Central memory CD8-positive, alpha-beta T cell (primary cell): ENCODE measurements at regions not wholly inside any gene's neighbourhood (a gene's known extent, or its start where the extent isn't known, plus 50 kb on each side); places are given as distances from the start of the nearest gene placed in this dataset.
"Not testable (repeated sequence)": the region's sequence is repeated elsewhere in the genome, so short reads cannot be mapped to it uniquely, and the experiment has no call there.

ENCODE experiments used
- ATAC-seq: fragments of 150-1000 bp; cut with Tn5 transposase; replicated peaks from 2 replicates; pipeline ENCODE4 v1.10.0; 2022; ENCODE audit warnings: mild to moderate bottlenecking, moderate FRiP score, moderate number of reproducible peaks; ENCODE audit not compliant: poor library complexity, severe bottlenecking; ENCODE audit errors: extremely low read depth
- DNase-seq, 2 donors: peaks; one replicate each; pipeline ENCODE4 v3.0.0; 2021; ENCODE audit warnings: low spot score in 2 of 2
- H3K27ac Mint-ChIP-seq: one replicate; pipeline ENCODE4 v1.8.0; 2022; ENCODE audit warnings: low read depth, mild to moderate bottlenecking, moderate library complexity, mixed read lengths
- H3K27me3 Mint-ChIP-seq: one replicate; pipeline ENCODE4 v1.8.0; 2022; ENCODE audit warnings: mixed read lengths
- H3K36me3 Mint-ChIP-seq: one replicate; pipeline ENCODE4 v1.8.0; 2022; ENCODE audit warnings: mild to moderate bottlenecking, moderate library complexity, mixed read lengths; ENCODE audit not compliant: insufficient read depth
- H3K4me1 Mint-ChIP-seq: one replicate; pipeline ENCODE4 v1.8.0; 2022; ENCODE audit warnings: mixed read lengths
- H3K4me3 Mint-ChIP-seq: one replicate; pipeline ENCODE4 v1.8.0; 2022; ENCODE audit warnings: mild to moderate bottlenecking, moderate library complexity, mixed read lengths
- H3K9me3 Mint-ChIP-seq: one replicate; pipeline ENCODE4 v1.8.0; 2022; ENCODE audit warnings: mixed read lengths

DNA sequence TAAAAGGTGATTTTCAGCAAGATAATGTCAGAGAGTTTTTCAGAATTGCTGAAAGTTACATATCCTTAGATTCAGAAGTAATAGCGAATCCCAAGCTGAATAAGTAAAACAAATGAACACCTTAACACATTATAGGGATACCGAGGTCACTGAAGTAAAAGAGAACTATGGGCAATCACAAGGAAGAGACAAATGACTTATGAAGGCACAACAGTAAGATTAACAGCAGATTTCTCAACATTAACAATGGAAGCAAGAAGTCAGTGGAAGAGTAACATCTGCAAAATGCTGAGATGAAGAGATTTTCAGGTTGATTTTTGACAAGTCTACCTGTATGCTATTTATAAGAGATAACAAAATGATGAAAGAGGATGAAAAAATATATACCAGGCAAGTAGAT, 86.1 kb upstream of the EZR start:
- H3K4me3 Mint-ChIP-seq = no peak overlapping the region
- no peaks in the 10 kb centered on the region for H3K27me3 Mint-ChIP-seq
- ATAC-seq (no peak), DNase-seq (no peak)
- peaks cover 6% of the 10 kb centered on the region for H3K4me1 Mint-ChIP-seq
- peaks cover 17% of the 10 kb centered on the region for H3K9me3 Mint-ChIP-seq
- peaks cover 2% of the 10 kb centered on the region for H3K36me3 Mint-ChIP-seq
- H3K27ac Mint-ChIP-seq = no peak overlapping the region

DNA sequence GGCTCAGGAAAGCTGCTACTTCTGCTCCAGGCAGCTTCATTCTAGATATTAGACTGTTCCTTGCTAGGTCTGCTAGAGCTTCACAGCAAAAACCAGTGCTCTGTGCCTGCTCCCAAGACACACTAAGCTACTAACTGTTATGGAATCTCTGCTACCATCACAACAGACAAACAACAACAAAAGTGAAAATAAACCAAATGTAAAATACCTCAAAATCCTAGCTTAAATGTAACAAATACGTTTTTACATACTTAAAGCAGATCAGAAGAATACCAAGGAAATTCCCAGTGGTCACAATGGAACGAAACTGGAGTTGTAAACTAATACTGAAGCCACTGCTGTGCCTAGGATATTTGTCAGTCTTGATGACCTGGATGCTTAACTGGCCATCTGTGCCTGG, 84.6 kb upstream of the EZR start:
- no peak overlapping the region for H3K27ac Mint-ChIP-seq
- no peak overlapping the region for H3K4me3 Mint-ChIP-seq
- ATAC-seq (no peak), DNase-seq (no peak)
- no peaks in the 10 kb centered on the region for H3K27me3 Mint-ChIP-seq
- peaks cover 17% of the 10 kb centered on the region for H3K9me3 Mint-ChIP-seq
- no peaks in the 10 kb centered on the region for H3K4me1 Mint-ChIP-seq
- H3K36me3 Mint-ChIP-seq = peaks cover 2% of the 10 kb centered on the region

DNA sequence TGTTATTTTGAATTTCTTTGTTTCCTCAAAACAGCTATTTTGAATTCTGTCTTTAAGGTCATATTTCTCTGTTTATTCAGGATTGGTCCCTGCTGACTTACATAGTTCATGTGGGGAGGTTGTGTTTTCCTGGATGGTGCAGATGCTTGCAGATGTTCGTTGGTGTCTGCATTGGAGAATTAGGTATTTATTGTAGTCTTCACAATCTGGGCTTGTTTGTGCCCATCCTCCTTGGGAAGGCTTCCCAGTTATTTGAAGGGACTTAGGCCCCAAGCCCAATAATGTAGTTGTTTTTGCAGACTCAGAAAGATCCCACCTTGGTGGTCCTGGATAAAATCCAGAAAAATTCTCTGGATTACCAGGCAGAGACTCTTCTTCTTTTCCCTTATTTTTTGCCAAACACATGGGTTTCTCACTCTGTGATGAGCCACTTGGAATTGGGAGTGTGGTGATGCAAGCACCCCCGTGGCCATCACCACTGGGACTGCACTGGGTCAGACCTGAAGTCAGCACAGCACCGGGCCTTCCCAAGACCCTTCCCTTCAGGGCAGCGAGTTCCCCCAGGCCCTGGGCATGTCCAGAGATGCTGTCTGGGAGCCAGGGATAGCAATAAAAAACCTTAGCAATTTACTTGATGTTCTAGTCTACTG, 81.6 kb upstream of the EZR start:
- H3K27ac Mint-ChIP-seq = no peak overlapping the region
- no peaks in the 10 kb centered on the region for H3K27me3 Mint-ChIP-seq
- ATAC-seq = no peak
- DNase-seq = no peak
- peaks cover 2% of the 10 kb centered on the region for H3K36me3 Mint-ChIP-seq
- H3K4me3 Mint-ChIP-seq = no peak overlapping the region
- H3K9me3 Mint-ChIP-seq = peaks cover 11% of the 10 kb centered on the region
- H3K4me1 Mint-ChIP-seq = no peaks in the 10 kb centered on the region

DNA sequence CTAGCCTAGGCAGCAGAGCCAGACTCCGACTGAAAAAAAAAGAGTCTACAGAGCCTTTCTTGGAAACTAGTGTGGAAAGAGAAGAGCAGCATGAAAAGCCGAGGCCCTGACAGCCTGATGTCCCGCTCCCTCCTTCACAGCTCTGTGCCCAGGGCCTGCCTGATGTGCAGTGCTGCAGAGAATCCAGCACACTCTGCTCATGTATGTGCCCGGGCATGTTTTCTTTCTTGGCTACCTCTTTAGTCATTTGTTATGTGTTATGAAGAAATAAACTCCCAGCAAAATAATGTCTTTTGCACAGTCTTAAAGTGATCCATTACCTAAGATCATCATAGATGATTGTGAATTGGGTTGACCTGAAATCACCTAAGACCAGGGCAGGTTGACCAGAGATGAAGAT, 78.1 kb upstream of the EZR start:
- no peaks in the 10 kb centered on the region for H3K9me3 Mint-ChIP-seq
- no peak overlapping the region for H3K4me3 Mint-ChIP-seq
- no peak overlapping the region for H3K27ac Mint-ChIP-seq
- DNase-seq (no peak), ATAC-seq (no peak)
- H3K4me1 Mint-ChIP-seq = no peaks in the 10 kb centered on the region
- no peaks in the 10 kb centered on the region for H3K36me3 Mint-ChIP-seq
- no peaks in the 10 kb centered on the region for H3K27me3 Mint-ChIP-seq

DNA sequence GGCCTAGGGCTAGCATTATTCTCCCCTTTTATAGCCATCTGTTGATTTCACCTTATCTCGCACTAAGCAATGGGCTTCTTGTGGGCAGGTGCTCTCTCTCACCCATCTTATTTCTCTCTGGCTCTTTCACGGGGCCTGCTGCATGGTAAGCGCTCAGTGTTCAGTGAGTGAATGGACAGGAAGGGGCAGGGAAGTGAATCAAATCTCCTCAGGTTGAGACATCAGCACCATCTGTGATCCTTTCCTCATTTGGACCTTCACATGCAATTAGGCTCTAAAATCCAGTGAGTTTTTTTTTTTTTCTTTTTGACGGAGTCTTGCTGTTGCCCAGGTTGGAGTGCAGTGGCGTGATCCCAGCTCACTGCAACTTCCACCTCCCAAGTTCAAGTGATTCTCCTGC, 76.5 kb upstream of the EZR start:
- no peaks in the 10 kb centered on the region for H3K36me3 Mint-ChIP-seq
- no peak overlapping the region for H3K27ac Mint-ChIP-seq
- H3K27me3 Mint-ChIP-seq = no peaks in the 10 kb centered on the region
- H3K9me3 Mint-ChIP-seq = no peaks in the 10 kb centered on the region
- no peaks in the 10 kb centered on the region for H3K4me1 Mint-ChIP-seq
- DNase-seq = no peak
- no peak overlapping the region for H3K4me3 Mint-ChIP-seq
- ATAC-seq = no peak

DNA sequence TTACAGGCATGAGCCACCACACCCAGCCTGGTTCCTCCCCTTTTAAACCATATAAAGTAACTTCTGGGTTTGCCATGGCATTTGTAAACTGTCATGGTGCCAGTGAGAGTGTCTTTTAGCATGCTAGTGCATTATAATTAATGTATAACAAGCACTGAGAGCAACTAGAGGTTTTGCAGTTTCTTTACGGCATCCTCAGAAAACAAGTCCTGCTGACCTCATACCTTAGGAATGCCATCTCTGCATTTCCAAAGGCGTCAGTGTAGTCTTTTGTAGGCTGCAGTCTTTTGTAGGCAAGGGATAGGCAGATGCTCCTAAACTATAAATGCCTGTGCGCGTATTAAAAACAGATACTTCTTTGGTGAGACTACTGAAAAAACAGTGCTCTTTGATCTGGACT, 75.0 kb upstream of the EZR start:
- no peak for DNase-seq

DNA sequence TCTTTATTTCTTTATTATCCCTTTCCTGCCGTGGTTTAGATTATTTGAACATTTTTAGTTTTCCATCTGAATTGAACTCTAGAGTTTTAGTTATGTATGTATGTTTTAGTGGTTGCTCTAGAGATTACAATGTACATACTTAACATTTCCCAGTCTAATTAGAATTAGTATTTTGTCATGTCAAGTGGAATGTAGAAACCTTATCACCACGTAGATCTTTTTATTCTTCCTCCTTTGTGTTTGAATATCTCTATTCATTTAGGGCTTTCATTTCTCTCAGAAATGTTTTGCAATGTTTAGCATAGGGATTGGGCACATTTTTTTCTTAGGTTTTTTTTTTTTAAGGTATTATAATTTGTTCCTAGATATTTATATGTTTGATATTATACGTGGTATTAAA, 73.1 kb upstream of the EZR start:
- no peaks in the 10 kb centered on the region for H3K36me3 Mint-ChIP-seq

More for the DNA sequence above, 75.0 kb upstream of the EZR start:
- no peaks in the 10 kb centered on the region for H3K36me3 Mint-ChIP-seq
- no peak for ATAC-seq
- H3K27ac Mint-ChIP-seq = no peak overlapping the region
- no peak overlapping the region for H3K4me3 Mint-ChIP-seq
- H3K4me1 Mint-ChIP-seq = no peaks in the 10 kb centered on the region
- no peaks in the 10 kb centered on the region for H3K27me3 Mint-ChIP-seq
- H3K9me3 Mint-ChIP-seq = no peaks in the 10 kb centered on the region

DNA sequence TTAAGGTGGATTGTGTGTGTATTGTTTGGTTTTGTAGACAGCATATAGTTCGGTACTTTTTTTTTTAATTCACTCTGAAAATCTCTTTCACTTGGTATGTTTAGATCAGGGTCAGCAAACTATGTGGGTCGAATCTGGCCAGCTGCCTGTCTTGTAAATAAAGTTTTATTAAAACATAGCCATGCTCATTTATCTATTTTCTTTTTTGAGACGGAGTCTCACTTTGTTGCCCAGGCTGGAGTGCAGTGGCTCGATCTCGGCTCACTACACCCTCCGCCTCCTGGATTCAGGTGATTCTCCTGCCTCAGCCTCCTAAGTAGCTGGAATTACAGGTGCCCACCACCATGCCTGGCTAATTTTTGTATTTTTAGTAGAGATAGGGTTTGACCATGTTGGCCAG, 72.4 kb upstream of the EZR start:
- H3K27ac Mint-ChIP-seq, DNase-seq, ATAC-seq, H3K9me3 Mint-ChIP-seq, H3K27me3 Mint-ChIP-seq, H3K4me3 Mint-ChIP-seq, H3K36me3 Mint-ChIP-seq, H3K4me1 Mint-ChIP-seq: not testable (repeated sequence)

More for the DNA sequence above, 73.1 kb upstream of the EZR start:
- Mint-ChIP-seq H3K9me3 (no peaks in the 10 kb centered on the region), H3K4me1 (no peaks in the 10 kb centered on the region), H3K4me3 (no peak overlapping the region), H3K27me3 (no peaks in the 10 kb centered on the region), H3K27ac (no peak overlapping the region)
- DNase-seq (no peak), ATAC-seq (no peak)

DNA sequence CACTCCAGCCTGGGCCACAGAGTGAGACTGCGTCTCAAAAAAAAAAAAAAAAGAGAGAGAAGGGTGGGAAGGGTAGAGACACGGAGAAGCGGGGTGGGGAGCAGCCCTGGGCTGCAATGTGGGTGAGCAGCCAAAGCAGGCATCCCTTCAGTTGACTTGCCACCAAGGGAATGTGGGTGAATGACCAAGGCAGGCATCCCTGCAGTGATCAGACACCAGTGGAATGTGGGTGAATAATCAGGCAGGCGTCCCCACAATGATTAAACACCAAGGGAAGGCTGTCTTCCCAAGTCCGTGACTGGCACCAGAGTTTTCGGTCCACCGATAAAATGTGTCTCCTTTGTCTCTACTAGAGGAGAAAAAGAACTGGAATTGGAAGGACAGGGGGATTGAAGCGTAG, 69.0 kb upstream of the EZR start:
- not testable (repeated sequence) for ATAC-seq, DNase-seq, H3K36me3 Mint-ChIP-seq, H3K4me1 Mint-ChIP-seq, H3K4me3 Mint-ChIP-seq, H3K9me3 Mint-ChIP-seq, H3K27me3 Mint-ChIP-seq
- peak overlapping the region; percentile 41 for H3K27ac Mint-ChIP-seq

DNA sequence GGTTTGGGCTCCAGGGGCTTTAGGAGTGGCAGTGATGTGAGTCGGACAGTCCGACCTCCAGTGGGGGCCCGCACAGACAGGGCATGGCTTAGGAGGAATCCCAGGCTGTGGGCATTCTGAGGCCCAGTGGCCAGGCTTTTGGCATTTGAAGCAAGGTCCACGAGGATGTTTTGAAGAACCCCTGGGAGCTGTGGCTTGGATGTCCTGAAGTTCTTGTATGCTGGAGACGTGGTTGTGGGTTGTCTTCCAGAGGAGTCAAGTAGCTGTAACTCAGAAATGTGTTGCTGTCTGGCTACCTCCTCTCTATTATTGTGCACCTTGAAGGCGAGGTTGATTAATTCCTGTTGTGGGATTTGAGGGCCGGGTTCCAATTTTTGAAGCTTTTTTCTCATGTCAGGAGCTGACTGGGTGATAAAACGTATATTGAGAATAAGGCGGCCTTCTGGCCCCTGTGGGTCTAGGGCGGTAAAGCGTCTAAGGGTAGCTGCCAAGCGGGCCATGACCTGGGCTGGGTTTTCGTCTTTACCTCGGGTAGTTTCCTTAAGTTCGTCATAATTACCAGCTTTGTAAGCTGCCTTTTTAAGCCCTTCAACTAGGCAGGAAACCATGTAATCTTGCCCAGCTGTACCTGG, 67.3 kb upstream of the EZR start:
- not testable (repeated sequence) for H3K4me1 Mint-ChIP-seq, H3K4me3 Mint-ChIP-seq, ATAC-seq, H3K27me3 Mint-ChIP-seq, H3K27ac Mint-ChIP-seq, H3K9me3 Mint-ChIP-seq, DNase-seq, H3K36me3 Mint-ChIP-seq

DNA sequence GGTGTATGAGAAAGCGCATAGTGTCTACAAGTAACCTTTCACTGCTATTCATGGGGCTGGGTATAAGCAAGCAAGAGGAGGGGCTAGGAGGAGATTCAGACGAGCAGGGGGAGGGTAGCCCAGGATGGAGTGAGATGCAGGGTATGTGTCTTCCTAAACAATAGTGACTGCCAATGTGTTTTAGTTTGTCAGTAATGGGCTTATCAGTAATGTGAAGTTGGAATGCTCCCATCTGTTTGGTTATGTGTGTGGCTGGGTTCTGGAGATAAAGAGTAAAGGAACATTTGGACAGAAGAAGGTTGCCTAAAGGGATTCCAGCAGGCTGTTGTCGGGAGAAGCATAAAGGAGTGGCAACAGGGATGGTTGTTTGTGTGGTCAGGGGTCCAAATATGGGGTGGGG, 62.7 kb upstream of the EZR start:
- not testable (repeated sequence) for H3K4me1 Mint-ChIP-seq, H3K4me3 Mint-ChIP-seq, ATAC-seq, DNase-seq, H3K9me3 Mint-ChIP-seq, H3K27me3 Mint-ChIP-seq, H3K36me3 Mint-ChIP-seq, H3K27ac Mint-ChIP-seq

DNA sequence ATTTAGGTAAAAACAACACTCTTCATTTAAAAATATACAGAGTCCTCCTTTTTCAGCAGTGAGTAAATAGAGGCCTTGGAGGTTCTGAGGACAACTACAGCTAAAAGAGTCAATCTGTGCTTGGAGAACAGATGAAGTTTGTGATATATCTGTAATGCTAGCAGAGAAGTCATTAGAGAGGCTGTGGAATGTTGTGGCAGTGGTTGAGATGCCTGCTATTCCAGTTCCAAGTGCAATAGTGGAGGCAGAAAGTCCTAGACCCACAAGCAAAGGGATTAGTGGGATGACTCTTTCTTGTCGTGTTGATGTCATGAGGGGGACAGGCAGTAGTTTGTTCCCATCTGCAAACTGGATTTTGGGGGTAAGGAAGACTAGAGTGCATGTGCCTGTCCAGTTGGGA, 62.1 kb upstream of the EZR start:
- H3K27ac Mint-ChIP-seq, H3K4me1 Mint-ChIP-seq, H3K9me3 Mint-ChIP-seq, H3K27me3 Mint-ChIP-seq, H3K36me3 Mint-ChIP-seq, H3K4me3 Mint-ChIP-seq, DNase-seq, ATAC-seq: not testable (repeated sequence)

DNA sequence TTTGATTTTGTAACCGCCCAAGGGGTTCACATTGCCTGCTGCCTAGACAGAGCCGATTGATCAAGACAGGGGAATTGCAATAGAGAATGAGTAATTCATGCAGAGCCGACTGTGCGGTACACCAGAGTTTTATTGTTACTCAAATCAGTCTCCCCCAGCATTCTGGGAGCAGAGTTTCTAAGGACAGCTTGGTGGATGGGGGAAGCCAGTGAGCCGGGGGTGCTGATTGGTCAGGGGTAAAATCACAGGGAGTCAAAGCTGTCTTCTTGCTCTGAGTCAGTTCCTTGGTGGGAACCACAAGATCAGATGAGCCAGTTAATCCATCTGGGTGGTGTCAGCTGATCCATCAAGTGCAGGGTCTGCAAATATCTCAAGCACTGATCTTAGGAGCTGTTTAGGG, 60.0 kb upstream of the EZR start:
- no peaks in the 10 kb centered on the region for H3K36me3 Mint-ChIP-seq
- no peak overlapping the region for H3K27ac Mint-ChIP-seq
- H3K4me3 Mint-ChIP-seq = no peak overlapping the region
- no peaks in the 10 kb centered on the region for H3K27me3 Mint-ChIP-seq
- peaks cover 5% of the 10 kb centered on the region for H3K9me3 Mint-ChIP-seq
- DNase-seq (no peak), ATAC-seq (no peak)
- peaks cover 6% of the 10 kb centered on the region for H3K4me1 Mint-ChIP-seq
